Transverse colon (tissue), 4 donors: ENCODE measurements at regions not wholly inside any gene's neighbourhood (a gene's known extent, or its start where the extent isn't known, plus 50 kb on each side); places are given as distances from the start of the nearest gene placed in this dataset.

Experiments used
- DNase-seq: peaks from one replicate; pipeline ENCODE4 v3.0.0-alpha.2; 2019
- H3K27ac ChIP-seq, 4 donors: fragments of 200-600 bp; sonication (generic); 2 replicates each; pipeline ENCODE4 v1.5.1; 2016 to 2018; ENCODE audit warnings: inconsistent platforms in 4 of 4
- H3K27me3 ChIP-seq: fragments of 200-600 bp; sonication (generic); 2 replicates; pipeline ENCODE4 v1.5.1; 2017; ENCODE audit warnings: inconsistent platforms
- H3K36me3 ChIP-seq, 4 donors: fragments of 200-600 bp; sonication (generic); 2 replicates each; pipeline ENCODE4 v1.5.1; 2017 to 2019; ENCODE audit warnings: inconsistent platforms in 4 of 4
- H3K4me1 ChIP-seq, 4 donors: fragments of 200-600 bp; sonication (generic); 2 replicates each; pipeline ENCODE4 v1.5.1; 2017 to 2020; ENCODE audit warnings: inconsistent platforms in 4 of 4
- H3K4me3 ChIP-seq, 4 donors: fragments of 200-600 bp; sonication (generic); 1 replicate in 1 of 4; 2 replicates in 3 of 4; pipeline versions ENCODE4 v1.5.1 to v1.6.1; 2017 to 2019; ENCODE audit warnings: inconsistent platforms in 4 of 4
- H3K9me3 ChIP-seq, 2 donors: fragments of 200-600 bp; sonication (generic); 2 replicates each; pipeline ENCODE4 v1.5.1; 2017 to 2019; ENCODE audit warnings: inconsistent platforms in 2 of 2
- CTCF ChIP-seq, 5 experiments: fragments of 200-600 bp in 3 of 5; fragments of 450-650 bp in 2 of 5; sonication (generic) in 3 of 5; IDR thresholded peaks; 1 replicate in 2 of 5; 2 replicates in 3 of 5; pipeline ENCODE4 v1.5.1; 2016 to 2017; ENCODE audit warnings: antibody characterized with exemption in 5 of 5, inconsistent platforms in 3 of 5, mild to moderate bottlenecking in 2 of 5, moderate library complexity in 1 of 5
- EP300 ChIP-seq: sonication (generic); formaldehyde crosslinking; IDR thresholded peaks from one replicate; pipeline ENCODE4 v1.6.1; 2017; ENCODE audit warnings: antibody characterized with exemption, low read depth
- POLR2A ChIP-seq: fragments of 450-650 bp; IDR thresholded peaks from one replicate; pipeline ENCODE4 v1.6.1; 2016; ENCODE audit warnings: antibody characterized with exemption, mild to moderate bottlenecking, moderate library complexity
- POLR2AphosphoS5 ChIP-seq, 3 donors: sonication (generic); formaldehyde crosslinking; IDR thresholded peaks; one replicate each; pipeline ENCODE4 v1.6.1; 2016; ENCODE audit warnings: antibody characterized with exemption in 3 of 3
- WGBS, 2 donors: methylation state at CpG; one replicate each; pipeline ENCODE4 v1.1.5; 2018; ENCODE audit warnings: low coverage in 1 of 2; 5-methylcytosine and 5-hydroxymethylcytosine counted together
- in situ Hi-C, 4 donors: fragments of 200-750 bp; cut with MboI; loops; one replicate each; pipeline versions ENCODE4 v1.15.0 to v1.15.1; 2017; ENCODE audit warnings: low sequenced_read_pairs in 3 of 4, low pct_ligation_motif_present in 1 of 4, low pct_unique_long_range_greater_than_20kb in 1 of 4
- intact Hi-C: fragments of 100-400 bp; cut with DNase I; formaldehyde crosslinking; loops from one replicate; pipeline ENCODE4 v1.15.1; 2023; ENCODE audit warnings: low total_unique reads

GRCh38 chr18:2070631-2071030 is 500.7 kb downstream of the METTL4 start:
- no peaks in the 10 kb centered on the region for H3K27me3 ChIP-seq
- no peak for DNase-seq

GRCh38 chr18:2075499-2075898 is 495.8 kb downstream of the METTL4 start:
- H3K4me1 ChIP-seq: no peaks in the 10 kb centered on the region
- TF ChIP-seq CTCF (IDR thresholded peaks at IDR 0.05) (no peak), EP300 (no peak), POLR2A (no peak), POLR2AphosphoS5 (IDR thresholded peaks at IDR 0.05) (no peak)
- no peak for DNase-seq
- 67 to 77% methylated on average over 1 of the region's 1 CpG for WGBS, 2 donors
- intact Hi-C loops (loop anchor here (5.0 kb wide), 1 partner anchor 493 kb away; no protein-coding TSS in a partner anchor), in situ Hi-C loops (no loop called here)
- no peaks in the 10 kb centered on the region for H3K27me3 ChIP-seq
- H3K36me3 ChIP-seq: no peaks in the 10 kb centered on the region
- no peak overlapping the region for H3K4me3 ChIP-seq
- H3K9me3 ChIP-seq: no peaks in the 10 kb centered on the region
- no peak overlapping the region for H3K27ac ChIP-seq

More at GRCh38 chr18:2070631-2071030, 500.7 kb downstream of the METTL4 start:
- in situ Hi-C loops (no loop called here), intact Hi-C loops (no loop called here)
- WGBS, 2 donors: 23 to 40% methylated on average over 4 of the region's 4 CpGs
- H3K27ac ChIP-seq: no peak overlapping the region
- H3K4me3 ChIP-seq: no peak overlapping the region
- no peaks in the 10 kb centered on the region for H3K9me3 ChIP-seq
- H3K36me3 ChIP-seq: no peaks in the 10 kb centered on the region
- no peaks in the 10 kb centered on the region for H3K4me1 ChIP-seq
- TF ChIP-seq POLR2AphosphoS5 (IDR thresholded peaks at IDR 0.05): no peak
- no peak for TF ChIP-seq POLR2A
- TF ChIP-seq EP300: no peak
- TF ChIP-seq CTCF (IDR thresholded peaks at IDR 0.05): no peak

GRCh38 chr18:2082676-2083075 is 488.6 kb downstream of the METTL4 start:
- H3K27ac ChIP-seq: no peak overlapping the region
- H3K4me3 ChIP-seq: no peak overlapping the region
- 56 to 67% methylated on average over 1 of the region's 1 CpG for WGBS, 2 donors
- no peaks in the 10 kb centered on the region for H3K4me1 ChIP-seq
- in situ Hi-C loops (no loop called here), intact Hi-C loops (no loop called here)
- TF ChIP-seq EP300 (no peak), POLR2A (no peak), POLR2AphosphoS5 (IDR thresholded peaks at IDR 0.05) (no peak), CTCF (IDR thresholded peaks at IDR 0.05) (no peak)
- H3K27me3 ChIP-seq: no peaks in the 10 kb centered on the region
- H3K9me3 ChIP-seq: no peaks in the 10 kb centered on the region
- no peak for DNase-seq
- no peaks in the 10 kb centered on the region for H3K36me3 ChIP-seq

- Histone ChIP-seq H3K4me3 (no peak overlapping the region), H3K27me3 (no peaks in the 10 kb centered on the region), H3K9me3 (no peaks in the 10 kb centered on the region), H3K27ac (no peak overlapping the region), H3K36me3 (no peaks in the 10 kb centered on the region), H3K4me1 (no peaks in the 10 kb centered on the region)
- TF ChIP-seq POLR2A: no peak
- no peak for TF ChIP-seq POLR2AphosphoS5 (IDR thresholded peaks at IDR 0.05)
- no peak for TF ChIP-seq EP300
- TF ChIP-seq CTCF (IDR thresholded peaks at IDR 0.05): no peak
- 36 to 41% methylated on average over 2 to 3 of the region's 3 CpGs for WGBS, 2 donors
- intact Hi-C loops: no loop called here
- in situ Hi-C loops: no loop called here
- DNase-seq: no peak
These were observed 487.6 kb downstream of the METTL4 start for GRCh38 chr18:2083691-2084090.
